Transverse colon (tissue), 3 donors: ENCODE measurements at regions not wholly inside any gene's neighbourhood (a gene's known extent, or its start where the extent isn't known, plus 50 kb on each side); places are given as distances from the start of the nearest gene placed in this dataset.

Experiments used
- CTCF ChIP-seq, 5 experiments: fragments of 200-600 bp in 3 of 5; fragments of 450-650 bp in 2 of 5; sonication (generic) in 3 of 5; IDR thresholded peaks; 1 replicate in 2 of 5; 2 replicates in 3 of 5; pipeline ENCODE4 v1.5.1; 2016 to 2017; ENCODE audit warnings: antibody characterized with exemption in 5 of 5, inconsistent platforms in 3 of 5, mild to moderate bottlenecking in 2 of 5, moderate library complexity in 1 of 5
- EP300 ChIP-seq: sonication (generic); formaldehyde crosslinking; IDR thresholded peaks from one replicate; pipeline ENCODE4 v1.6.1; 2017; ENCODE audit warnings: antibody characterized with exemption, low read depth
- POLR2A ChIP-seq: fragments of 450-650 bp; IDR thresholded peaks from one replicate; pipeline ENCODE4 v1.6.1; 2016; ENCODE audit warnings: antibody characterized with exemption, mild to moderate bottlenecking, moderate library complexity

DNA sequence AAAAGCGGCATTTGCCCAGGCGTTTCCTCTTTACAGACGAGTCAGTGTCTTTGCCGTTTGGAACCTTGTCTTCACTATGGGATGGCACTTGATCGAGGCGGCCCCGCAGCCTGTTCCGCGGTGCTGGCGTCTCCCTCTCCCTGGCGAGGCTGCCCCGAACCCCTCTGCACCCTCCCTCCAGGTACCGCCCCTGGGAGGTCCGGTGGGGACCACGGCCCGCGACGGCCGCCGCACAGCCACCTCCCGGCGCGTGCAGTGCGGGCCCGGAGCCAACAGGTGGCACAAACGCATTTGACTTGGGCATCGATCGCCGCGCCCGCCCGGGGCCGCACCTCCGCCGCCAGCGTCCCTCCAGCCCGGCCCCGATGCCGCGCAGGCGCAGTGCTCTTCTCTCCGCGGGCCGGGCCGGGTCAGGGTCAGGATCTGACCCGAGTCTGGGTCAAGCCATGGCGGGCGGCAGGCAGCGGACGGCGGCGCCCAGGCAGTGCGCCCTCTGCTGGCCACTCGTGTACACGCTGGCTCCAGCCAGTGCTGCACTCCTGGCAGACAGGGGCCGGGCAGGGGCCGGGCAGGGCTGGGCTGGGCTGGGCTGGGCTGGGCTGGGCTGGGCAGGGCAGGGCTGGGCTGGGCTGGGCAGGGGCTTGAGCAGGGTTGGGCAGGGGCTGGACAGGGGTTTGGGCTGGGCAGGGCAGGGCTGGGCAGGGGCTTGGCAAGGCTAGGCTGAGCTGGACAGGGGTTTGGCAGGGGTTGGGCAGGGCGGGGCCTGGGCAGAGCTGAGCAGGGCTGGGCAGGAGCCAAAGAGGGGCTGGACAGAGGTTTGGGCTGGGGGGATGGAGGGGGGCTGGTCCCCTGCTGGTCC lies 155.8 kb upstream of the IRX4 start:
- TF ChIP-seq CTCF (IDR thresholded peaks at IDR 0.05) (peak; percentile 41 to 70 (median 63)), EP300 (no peak), POLR2A (no peak)
